A549 (cell line): ENCODE measurements at regions not wholly inside any gene's neighbourhood (a gene's known extent, or its start where the extent isn't known, plus 50 kb on each side); places are given as distances from the start of the nearest gene placed in this dataset.

Source experiments
- ATAC-seq, 2 experiments: fragments of 200-7000 bp in 1 of 2; fragments of >200 bp in 1 of 2; cut with Nextera tagmentation in 1 of 2; cut with Tn5 transposase in 1 of 2; 3 replicates each; pipeline versions ENCODE4 v1.8.0 to v1.9.1; 2018 to 2020; ENCODE audit warnings: mild to moderate bottlenecking in 1 of 2, moderate library complexity in 1 of 2
- CTCF ChIA-PET: fragments of 300-600 bp; sonication (Branson Sonifier 250); formaldehyde crosslinking; extraction: SDS; loops from one replicate; lab custom pipeline; 2021; ENCODE audit warnings: antibody characterized with exemption, inconsistent platforms; lab: Yijun Ruan, JAX
- POLR2A ChIA-PET: fragments of 350-600 bp; formaldehyde crosslinking; extraction: SDS; loops from one replicate; lab custom pipeline; 2021; ENCODE audit warnings: antibody characterized with exemption, inconsistent platforms; lab: Yijun Ruan, JAX
- DNase-seq, 2 experiments: peaks; one replicate each; pipeline versions ENCODE4 v3.0.0 to v3.0.0-alpha.2; 2011 to 2016; ENCODE audit warnings: low read depth in 1 of 2, low spot score in 1 of 2
- FAIRE-seq: peaks from 2 replicates; lab custom pipeline; 2011; peaks lifted over from hg19 to GRCh38; lab: Jason Lieb, UNC
- H3K27ac ChIP-seq, 2 experiments: fragments of >200 bp; sonication (Bioruptor Twin); formaldehyde crosslinking; 3 replicates each; pipeline ENCODE4 v1.5.1; 2016 to 2017
- H3K4me1 ChIP-seq: fragments of >200 bp; sonication (Bioruptor Twin); formaldehyde crosslinking; 3 replicates; pipeline ENCODE4 v1.6.1; 2016
- H3K4me2 ChIP-seq: fragments of >200 bp; sonication (Bioruptor Twin); formaldehyde crosslinking; 3 replicates; pipeline ENCODE4 v1.6.1; 2016
- H3K4me3 ChIP-seq: fragments of >200 bp; sonication (Bioruptor Twin); formaldehyde crosslinking; 3 replicates; pipeline ENCODE4 v1.5.1; 2016
- H3K9me3 ChIP-seq: fragments of >200 bp; sonication (Bioruptor Twin); formaldehyde crosslinking; 3 replicates; pipeline ENCODE4 v1.6.1; 2016
- BHLHE40 ChIP-seq: IDR thresholded peaks from 2 replicates; pipeline ENCODE4 v1.6.1; 2012; ENCODE audit warnings: low read depth, low read length, inconsistent platforms
- CBX2 ChIP-seq: fragments of 200-600 bp; sonication (generic); IDR thresholded peaks from 2 replicates; pipeline ENCODE4 v1.6.1; 2016; ENCODE audit warnings: low read depth, mild to moderate bottlenecking, borderline replicate concordance
- EHF ChIP-seq: fragments of 250-450 bp; sonication (Bioruptor Pico); IDR thresholded peaks from 2 replicates; pipeline ENCODE4 v1.5.0; 2020; ENCODE audit warnings: mild to moderate bottlenecking
- EHMT2 ChIP-seq: fragments of 200-600 bp; sonication (generic); IDR thresholded peaks from 2 replicates; pipeline ENCODE4 v1.6.1; 2016; ENCODE audit warnings: antibody characterized with exemption, low read depth, mild to moderate bottlenecking, moderate library complexity
- EP300 ChIP-seq, 2 experiments: fragments of >200 bp; sonication (Bioruptor Twin); formaldehyde crosslinking; IDR thresholded peaks; 2 replicates in 1 of 2; 3 replicates in 1 of 2; pipeline ENCODE4 v1.6.1; 2016 to 2017
- ESRRA ChIP-seq: fragments of 150-350 bp; IDR thresholded peaks from 2 replicates; pipeline ENCODE4 v1.6.1; 2014; ENCODE audit warnings: mild to moderate bottlenecking, low read length, borderline replicate concordance
- FOSB ChIP-seq: fragments of 250-450 bp; sonication (Bioruptor Pico); IDR thresholded peaks from 2 replicates; pipeline ENCODE4 v1.5.0; 2020; ENCODE audit warnings: mild to moderate bottlenecking, moderate library complexity
- FOSL2 ChIP-seq, 2 experiments: fragments of 450-650 bp in 1 of 2; fragments of >200 bp in 1 of 2; sonication (Bioruptor Twin) in 1 of 2; formaldehyde crosslinking; IDR thresholded peaks; 2 replicates each; pipeline versions ENCODE4 v1.5.0 to v1.6.1; 2016 to 2020; ENCODE audit warnings: mild to moderate bottlenecking in 1 of 2, moderate library complexity in 1 of 2
- GATA3 ChIP-seq: IDR thresholded peaks from 2 replicates; pipeline ENCODE4 v1.6.1; 2012; ENCODE audit warnings: borderline replicate concordance
- HES2 ChIP-seq: fragments of >200 bp; sonication (Bioruptor Twin); formaldehyde crosslinking; IDR thresholded peaks from 2 replicates; pipeline ENCODE4 v1.6.1; 2016
- HEYL ChIP-seq: fragments of 250-450 bp; sonication (Bioruptor Pico); IDR thresholded peaks from 2 replicates; pipeline ENCODE4 v1.8.0; 2021; ENCODE audit warnings: mild to moderate bottlenecking, moderate library complexity
- HMGXB4 ChIP-seq: fragments of 250-450 bp; sonication (Bioruptor Pico); IDR thresholded peaks from 2 replicates; pipeline ENCODE4 v1.5.0; 2021; ENCODE audit warnings: mild to moderate bottlenecking, moderate library complexity, borderline replicate concordance
- HOXA7 ChIP-seq: fragments of 250-450 bp; sonication (Bioruptor Pico); IDR thresholded peaks from 2 replicates; pipeline ENCODE4 v1.5.0; 2020; ENCODE audit warnings: mild to moderate bottlenecking, moderate library complexity
- KDM1A ChIP-seq: fragments of 200-600 bp; sonication (generic); IDR thresholded peaks from 2 replicates; pipeline ENCODE4 v1.6.1; 2016; ENCODE audit warnings: low read depth, mild to moderate bottlenecking
- MAFK ChIP-seq: fragments of 450-650 bp; IDR thresholded peaks from 2 replicates; pipeline ENCODE4 v1.6.1; 2014; ENCODE audit not compliant: partially characterized antibody
- NFE2L2 ChIP-seq: fragments of 150-350 bp; conservative IDR thresholded peaks from 2 replicates; pipeline ENCODE4 v1.6.1; 2014; ENCODE audit warnings: low read length
- NPAS2 ChIP-seq: fragments of 250-450 bp; sonication (Bioruptor Pico); IDR thresholded peaks from 2 replicates; pipeline ENCODE4 v1.8.0; 2022; ENCODE audit warnings: mild to moderate bottlenecking, moderate library complexity, borderline replicate concordance
- NR3C1 ChIP-seq: fragments of >200 bp; sonication (Bioruptor Twin); formaldehyde crosslinking; IDR thresholded peaks from 3 replicates; pipeline ENCODE4 v1.6.1; 2017
- RAD21 ChIP-seq, 2 experiments: fragments of >200 bp in 1 of 2; sonication (Bioruptor Twin) in 1 of 2; formaldehyde crosslinking in 1 of 2; IDR thresholded peaks in 1 of 2; conservative IDR thresholded peaks in 1 of 2; 2 replicates in 1 of 2; 3 replicates in 1 of 2; pipeline ENCODE4 v1.6.1; 2012 to 2018; ENCODE audit warnings: inconsistent platforms in 1 of 2
- RARB ChIP-seq: fragments of 250-450 bp; sonication (Bioruptor Pico); IDR thresholded peaks from 2 replicates; pipeline ENCODE4 v1.8.0; 2021; ENCODE audit warnings: mild to moderate bottlenecking, moderate library complexity
- RNF2 ChIP-seq: fragments of 200-600 bp; sonication (generic); IDR thresholded peaks from 2 replicates; pipeline ENCODE4 v1.6.1; 2016; ENCODE audit warnings: low read depth, mild to moderate bottlenecking, antibody characterized with exemption, moderate library complexity, borderline replicate concordance
- SREBF2 ChIP-seq: fragments of 450-650 bp; IDR thresholded peaks from 2 replicates; pipeline ENCODE4 v1.6.1; 2014; ENCODE audit warnings: mild to moderate bottlenecking, moderate library complexity
- USF2 ChIP-seq: fragments of 450-650 bp; IDR thresholded peaks from 2 replicates; pipeline ENCODE4 v1.6.1; 2014; ENCODE audit warnings: antibody characterized with exemption
- ZNF302 ChIP-seq: fragments of 250-450 bp; sonication (Bioruptor Pico); IDR thresholded peaks from 2 replicates; pipeline ENCODE4 v1.9.0; 2021; ENCODE audit warnings: inconsistent platforms, mild to moderate bottlenecking, moderate library complexity
- WGBS: methylation state at CpG from one replicate; pipeline ENCODE4 v1.1.6; 2017; ENCODE audit errors: missing lambda C conversion rate; 5-methylcytosine and 5-hydroxymethylcytosine counted together

- TF ChIP-seq RAD21 (conservative IDR thresholded peaks at IDR 0.05 in 1 of 2, IDR thresholded peaks at IDR 0.05 in 1 of 2) = no peak
- no peak for TF ChIP-seq RARB (CRISPR knock-in tag)
- TF ChIP-seq NR3C1 = no peak
- TF ChIP-seq HOXA7 (CRISPR knock-in tag) = no peak
- TF ChIP-seq KDM1A = no peak
- TF ChIP-seq USF2 = no peak
- TF ChIP-seq ESRRA = no peak
- no peak for TF ChIP-seq CBX2
- no peak for TF ChIP-seq NFE2L2
- Histone ChIP-seq H3K4me1 (no peaks in the 10 kb centered on the region), H3K9me3 (no peaks in the 10 kb centered on the region), H3K27ac (no peak overlapping the region), H3K4me2 (no peak overlapping the region), H3K4me3 (no peak overlapping the region)
- CTCF ChIA-PET = no interaction called here
- POLR2A ChIA-PET = no interaction called here
- ATAC-seq (no peak; a peak in 1 of 6 replicates), DNase-seq (no peak), FAIRE-seq (no peak)
- WGBS = 28% methylated on average over 6 of the region's 6 CpGs
Measured at GRCh38 chr9:86507212-86507630, 153.0 kb upstream of the TUT7 start.

- no peak overlapping the region for H3K27ac ChIP-seq
- no peak for ATAC-seq
- H3K9me3 ChIP-seq = no peaks in the 10 kb centered on the region
- ChIA-PET CTCF (no interaction called here), POLR2A (no interaction called here)
- TF ChIP-seq HMGXB4 (CRISPR knock-in tag) (no peak), HEYL (no peak), EP300 (IDR thresholded peaks at IDR 0.05) (no peak), EHMT2 (no peak), EHF (CRISPR knock-in tag) (no peak), FOSB (CRISPR knock-in tag) (no peak), KDM1A (no peak)
- no peak overlapping the region for H3K4me2 ChIP-seq
- H3K4me1 ChIP-seq = no peaks in the 10 kb centered on the region
- WGBS = 45% methylated on average over 6 of the region's 6 CpGs
- no peak for FAIRE-seq
- no peak for DNase-seq
- H3K4me3 ChIP-seq = no peak overlapping the region
Measured at GRCh38 chr9:86503942-86504341, 149.7 kb upstream of the TUT7 start.

GRCh38 chr9:86503314-86503713, 149.1 kb upstream of the TUT7 start:
- no peak overlapping the region for H3K4me2 ChIP-seq
- no peak for DNase-seq
- ATAC-seq = no peak
- 5% methylated on average over 1 of the region's 1 CpG for WGBS
- ChIA-PET CTCF (interaction anchor here (0.7 kb wide), 1 partner anchor 22 kb away, joined by 3 read pairs; no protein-coding TSS in a partner anchor), POLR2A (no interaction called here)
- TF ChIP-seq NFE2L2 (no peak), NPAS2 (CRISPR knock-in tag) (no peak)
- H3K4me1 ChIP-seq = no peaks in the 10 kb centered on the region
- no peak overlapping the region for H3K27ac ChIP-seq
- no peak overlapping the region for H3K4me3 ChIP-seq
- no peaks in the 10 kb centered on the region for H3K9me3 ChIP-seq
- no peak for FAIRE-seq

- ATAC-seq (peak in 1 of 2 experiments; percentile 62; a peak in 2 of 6 replicates), DNase-seq (peak in 1 of 2 experiments; percentile 13), FAIRE-seq (no peak)
- Histone ChIP-seq H3K4me2 (0 out of 3 replicates have a peak overlapping the region, but pooled peaks have one; percentile 2), H3K4me3 (no peak overlapping the region), H3K4me1 (no peaks in the 10 kb centered on the region), H3K27ac (no peak overlapping the region), H3K9me3 (no peaks in the 10 kb centered on the region)
- TF ChIP-seq MAFK = peak; percentile 81
- no peak for TF ChIP-seq SREBF2
- no peak for TF ChIP-seq NPAS2 (CRISPR knock-in tag)
- TF ChIP-seq ZNF302 (CRISPR knock-in tag) = no peak
- no peak for TF ChIP-seq ESRRA
- no peak for TF ChIP-seq BHLHE40
- no peak for TF ChIP-seq RNF2
- TF ChIP-seq HES2 = no peak
- TF ChIP-seq GATA3 = no peak
- TF ChIP-seq FOSL2 (IDR thresholded peaks at IDR 0.05) = no peak
- TF ChIP-seq FOSL2 (CRISPR knock-in tag; IDR thresholded peaks at IDR 0.05) = peak; percentile 42
- ChIA-PET POLR2A (no interaction called here), CTCF (interaction anchor here (1.1 to 1.5 kb wide), 2 partner anchors 13 to 824 kb away, joined by 4 to 5 read pairs; no protein-coding TSS in a partner anchor)
- 50% methylated on average over 9 of the region's 9 CpGs for WGBS
Measured at GRCh38 chr9:86500667-86501435, 146.6 kb upstream of the TUT7 start.
